Activated naive CD8-positive, alpha-beta T cell treated with anti-CD3 and anti-CD28 coated beads, Interleukin-2, amount 10 ng/mL, durations not matched to agents 7 days and 5 days (primary cell): ENCODE measurements at regions not wholly inside any gene's neighbourhood (a gene's known extent, or its start where the extent isn't known, plus 50 kb on each side); places are given as distances from the start of the nearest gene placed in this dataset.

Source experiments
- ATAC-seq: fragments of 150-1000 bp; cut with Tn5 transposase; one replicate; pipeline ENCODE4 v1.10.0; 2021; ENCODE audit warnings: low read depth, moderate library complexity
- POLR2A ChIA-PET: fragments of 350-600 bp; sonication (Branson Sonifier 250); formaldehyde crosslinking; loops from one replicate; lab custom pipeline; 2021; ENCODE audit warnings: antibody characterized with exemption; lab: Charles Lee
- DNase-seq: peaks from one replicate; pipeline ENCODE4 v3.0.0; 2021
- H3K27ac Mint-ChIP-seq: one replicate; pipeline ENCODE4 v1.8.0; 2022; ENCODE audit warnings: mild to moderate bottlenecking, mixed read lengths
- H3K27me3 Mint-ChIP-seq: one replicate; pipeline ENCODE4 v1.8.0; 2022; ENCODE audit warnings: mild to moderate bottlenecking, moderate library complexity, mixed read lengths
- H3K36me3 Mint-ChIP-seq: one replicate; pipeline ENCODE4 v1.8.0; 2021; ENCODE audit warnings: mild to moderate bottlenecking, mixed read lengths
- H3K4me1 Mint-ChIP-seq: one replicate; pipeline ENCODE4 v1.8.0; 2021; ENCODE audit warnings: mixed read lengths
- H3K4me3 Mint-ChIP-seq: one replicate; pipeline ENCODE4 v1.8.0; 2022; ENCODE audit warnings: mild to moderate bottlenecking, moderate library complexity, mixed read lengths
- H3K9me3 Mint-ChIP-seq: one replicate; pipeline ENCODE4 v1.8.0; 2021; ENCODE audit warnings: mixed read lengths

DNA sequence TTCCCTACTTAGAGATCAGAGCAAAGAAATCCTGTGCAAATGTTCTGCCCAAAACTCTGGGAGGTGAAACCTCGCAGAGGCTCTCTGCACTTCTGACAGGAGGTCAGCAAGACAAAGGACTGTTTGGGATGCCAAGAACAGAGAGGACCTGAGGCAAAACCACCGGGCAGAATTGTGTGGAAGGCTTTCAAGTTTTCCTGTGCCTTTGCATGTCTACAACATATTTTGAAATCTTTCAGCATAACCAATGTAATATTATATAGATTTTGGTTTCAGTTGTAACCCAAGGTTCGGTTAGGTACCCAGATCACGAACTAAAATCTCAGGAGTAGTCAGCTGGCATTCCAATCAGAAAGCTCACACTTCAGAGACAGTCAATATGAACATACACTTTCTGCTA, 99.4 kb upstream of the PLEKHA5 start:
- Mint-ChIP-seq H3K27ac (no peak overlapping the region), H3K36me3 (no peaks in the 10 kb centered on the region), H3K9me3 (peaks cover 6% of the 10 kb centered on the region), H3K4me3 (no peak overlapping the region), H3K4me1 (no peaks in the 10 kb centered on the region), H3K27me3 (peaks cover 2% of the 10 kb centered on the region)
- DNase-seq (no peak), ATAC-seq (no peak)
- POLR2A ChIA-PET = no interaction called here

DNA sequence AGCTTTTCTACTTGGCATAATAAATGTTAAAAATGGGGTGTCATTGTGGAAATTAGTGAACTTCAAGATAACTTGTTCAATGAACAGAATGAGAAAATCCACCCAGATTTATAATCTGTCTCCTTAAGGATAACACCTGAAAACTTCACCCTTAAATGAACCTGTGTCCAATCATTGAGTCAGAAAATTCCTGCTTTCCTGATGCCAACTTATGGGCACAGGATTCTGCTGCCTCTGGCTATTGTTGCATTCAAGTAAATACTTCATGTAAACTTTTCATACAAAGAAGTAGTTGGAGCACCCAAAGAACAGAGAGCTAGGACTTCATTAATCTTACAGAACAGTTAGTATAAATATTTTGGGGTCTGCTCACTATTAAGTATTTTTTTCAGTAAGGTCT, 98.9 kb upstream of the PLEKHA5 start:
- Mint-ChIP-seq H3K27ac (no peak overlapping the region), H3K4me1 (no peaks in the 10 kb centered on the region), H3K27me3 (peaks cover 2% of the 10 kb centered on the region), H3K36me3 (no peaks in the 10 kb centered on the region), H3K9me3 (peaks cover 6% of the 10 kb centered on the region), H3K4me3 (no peak overlapping the region)
- DNase-seq (no peak), ATAC-seq (no peak)
- POLR2A ChIA-PET = no interaction called here

DNA sequence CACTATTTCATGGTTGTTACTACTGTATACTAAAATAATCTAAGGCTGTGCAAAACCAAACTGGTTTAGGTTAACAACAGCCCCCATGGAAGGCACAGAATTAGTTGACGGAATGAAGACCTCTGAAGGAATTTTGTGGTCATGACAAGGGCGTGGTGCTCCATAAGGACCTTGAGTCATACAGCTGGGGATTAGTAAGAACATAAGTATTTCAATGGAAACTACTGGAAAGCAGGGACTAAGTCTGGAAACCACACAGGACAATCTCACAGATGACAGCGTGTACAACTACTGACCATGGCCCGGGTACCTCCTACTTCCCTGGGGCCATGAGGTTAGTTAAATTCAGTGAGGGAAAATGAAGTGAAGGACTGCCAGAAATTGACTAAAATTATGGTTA, 98.5 kb upstream of the PLEKHA5 start:
- peaks cover 2% of the 10 kb centered on the region for H3K27me3 Mint-ChIP-seq
- H3K9me3 Mint-ChIP-seq = peaks cover 6% of the 10 kb centered on the region
- no peak overlapping the region for H3K27ac Mint-ChIP-seq

GRCh38 chr12:19032826-19033225, 96.7 kb upstream of the PLEKHA5 start:
- no peaks in the 10 kb centered on the region for H3K36me3 Mint-ChIP-seq
- H3K4me1 Mint-ChIP-seq = no peaks in the 10 kb centered on the region
- peaks cover 6% of the 10 kb centered on the region for H3K9me3 Mint-ChIP-seq
- H3K4me3 Mint-ChIP-seq = no peak overlapping the region
- no peak for DNase-seq
- H3K27ac Mint-ChIP-seq = no peak overlapping the region
- H3K27me3 Mint-ChIP-seq = peaks cover 2% of the 10 kb centered on the region
- ATAC-seq = no peak
- POLR2A ChIA-PET = no interaction called here

More for the DNA sequence above, 98.5 kb upstream of the PLEKHA5 start:
- POLR2A ChIA-PET = no interaction called here
- DNase-seq (no peak), ATAC-seq (no peak)
- H3K4me3 Mint-ChIP-seq = no peak overlapping the region
- H3K36me3 Mint-ChIP-seq = no peaks in the 10 kb centered on the region
- no peaks in the 10 kb centered on the region for H3K4me1 Mint-ChIP-seq

- DNase-seq (no peak), ATAC-seq (no peak)
- Mint-ChIP-seq H3K4me3 (no peak overlapping the region), H3K4me1 (no peaks in the 10 kb centered on the region), H3K27ac (no peak overlapping the region), H3K27me3 (peaks cover 2% of the 10 kb centered on the region), H3K9me3 (peaks cover 6% of the 10 kb centered on the region), H3K36me3 (no peaks in the 10 kb centered on the region)
- POLR2A ChIA-PET = no interaction called here
These were observed 96.3 kb upstream of the PLEKHA5 start for GRCh38 chr12:19033244-19033643.

DNA sequence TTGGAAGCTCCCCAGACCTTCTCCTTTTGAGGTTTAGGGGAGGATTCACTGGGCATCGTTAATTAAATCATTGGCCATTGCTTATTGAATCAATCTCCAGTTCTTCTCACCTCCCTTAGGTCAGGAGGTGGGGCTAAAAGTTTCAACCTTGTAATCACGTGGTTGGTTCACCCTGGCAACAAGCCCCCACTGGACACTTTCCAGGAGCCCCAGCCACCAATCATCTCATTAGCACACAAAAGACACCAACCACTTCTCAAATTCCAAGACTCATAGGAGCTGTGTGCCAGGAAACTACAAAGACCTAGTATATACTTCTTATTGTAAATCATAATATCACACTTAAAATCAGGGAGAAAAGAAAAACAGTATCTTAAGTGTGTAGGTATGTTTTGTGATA, 94.6 kb upstream of the PLEKHA5 start:
- peaks cover 6% of the 10 kb centered on the region for H3K9me3 Mint-ChIP-seq
- no peak for DNase-seq
- no peak overlapping the region for H3K27ac Mint-ChIP-seq
- no peak for ATAC-seq
- peaks cover 6% of the 10 kb centered on the region for H3K27me3 Mint-ChIP-seq
- POLR2A ChIA-PET = no interaction called here
- no peak overlapping the region for H3K4me3 Mint-ChIP-seq
- H3K36me3 Mint-ChIP-seq = no peaks in the 10 kb centered on the region
- H3K4me1 Mint-ChIP-seq = no peaks in the 10 kb centered on the region

- POLR2A ChIA-PET = no interaction called here
- H3K36me3 Mint-ChIP-seq = no peaks in the 10 kb centered on the region
These were observed 94.0 kb upstream of the PLEKHA5 start for GRCh38 chr12:19035536-19035935.

GRCh38 chr12:19036673-19037357, 92.7 kb upstream of the PLEKHA5 start:
- peaks cover 6% of the 10 kb centered on the region for H3K9me3 Mint-ChIP-seq
- POLR2A ChIA-PET = no interaction called here
- no peaks in the 10 kb centered on the region for H3K4me1 Mint-ChIP-seq
- DNase-seq (no peak), ATAC-seq (no peak)
- peaks cover 4% of the 10 kb centered on the region for H3K27me3 Mint-ChIP-seq
- H3K27ac Mint-ChIP-seq = no peak overlapping the region
- no peak overlapping the region for H3K4me3 Mint-ChIP-seq
- no peaks in the 10 kb centered on the region for H3K36me3 Mint-ChIP-seq

More at GRCh38 chr12:19035536-19035935, 94.0 kb upstream of the PLEKHA5 start:
- ATAC-seq (no peak), DNase-seq (no peak)
- H3K4me3 Mint-ChIP-seq = no peak overlapping the region
- H3K4me1 Mint-ChIP-seq = no peaks in the 10 kb centered on the region
- H3K27ac Mint-ChIP-seq = no peak overlapping the region
- H3K27me3 Mint-ChIP-seq = peaks cover 4% of the 10 kb centered on the region
- peaks cover 6% of the 10 kb centered on the region for H3K9me3 Mint-ChIP-seq

DNA sequence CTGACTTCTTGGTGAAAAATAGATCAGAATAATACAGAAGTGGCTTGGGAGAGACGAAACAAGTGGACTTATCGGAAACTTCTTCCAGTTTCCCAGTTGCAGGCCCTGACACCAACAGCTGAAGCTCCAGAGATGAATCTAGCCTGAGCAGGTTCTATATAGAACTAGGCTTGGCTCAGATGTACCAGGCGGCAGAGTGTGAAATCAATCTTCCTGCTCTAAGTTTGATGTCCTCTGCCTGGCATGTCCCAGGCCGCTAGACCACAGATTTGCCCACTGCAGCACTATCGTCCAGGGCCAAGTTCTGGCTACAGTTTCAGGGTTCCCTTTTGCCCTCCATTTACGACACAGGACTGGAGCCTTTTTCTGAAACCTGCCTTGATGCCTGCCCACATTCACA, 91.3 kb upstream of the PLEKHA5 start:
- no peak for DNase-seq
- Mint-ChIP-seq H3K27me3 (peaks cover 6% of the 10 kb centered on the region), H3K9me3 (peaks cover 2% of the 10 kb centered on the region), H3K4me3 (no peak overlapping the region), H3K36me3 (no peaks in the 10 kb centered on the region), H3K4me1 (no peaks in the 10 kb centered on the region), H3K27ac (no peak overlapping the region)
- POLR2A ChIA-PET = no interaction called here
- ATAC-seq = no peak

- DNase-seq (no peak), ATAC-seq (no peak)
- Mint-ChIP-seq H3K9me3 (peaks cover 3% of the 10 kb centered on the region), H3K36me3 (no peaks in the 10 kb centered on the region), H3K27me3 (peaks cover 6% of the 10 kb centered on the region), H3K4me1 (no peaks in the 10 kb centered on the region), H3K27ac (no peak overlapping the region), H3K4me3 (no peak overlapping the region)
- POLR2A ChIA-PET = no interaction called here
These were observed 90.0 kb upstream of the PLEKHA5 start for GRCh38 chr12:19039515-19039914.

- ATAC-seq = no peak
- H3K4me1 Mint-ChIP-seq = no peaks in the 10 kb centered on the region
- no peak for DNase-seq
- H3K4me3 Mint-ChIP-seq = no peak overlapping the region
- peaks cover 6% of the 10 kb centered on the region for H3K27me3 Mint-ChIP-seq
- peaks cover 3% of the 10 kb centered on the region for H3K9me3 Mint-ChIP-seq
- POLR2A ChIA-PET = no interaction called here
- no peak overlapping the region for H3K27ac Mint-ChIP-seq
- H3K36me3 Mint-ChIP-seq = no peaks in the 10 kb centered on the region
These were observed 87.3 kb upstream of the PLEKHA5 start for GRCh38 chr12:19042221-19042620.

DNA sequence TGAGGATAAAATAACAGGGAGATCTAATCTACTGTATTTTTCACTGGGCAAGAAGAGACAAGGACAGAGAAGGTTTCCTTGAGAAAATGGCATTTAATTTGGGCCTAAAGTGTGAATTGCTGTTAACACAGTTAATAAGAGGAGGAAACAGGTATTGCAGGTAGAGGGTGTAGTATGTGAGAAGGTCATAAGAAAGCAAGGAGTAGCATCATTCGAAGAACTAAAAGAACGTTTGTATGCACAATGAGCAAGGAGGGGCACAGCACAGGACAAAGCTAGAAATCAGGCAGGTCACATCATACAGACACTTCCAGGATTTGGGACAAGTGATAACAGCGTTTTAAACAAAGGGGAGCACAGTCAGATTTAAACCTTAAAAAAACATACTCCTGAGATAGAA, 85.1 kb upstream of the PLEKHA5 start:
- Mint-ChIP-seq H3K27me3 (peaks cover 4% of the 10 kb centered on the region), H3K9me3 (peaks cover 3% of the 10 kb centered on the region), H3K36me3 (no peaks in the 10 kb centered on the region), H3K4me3 (no peak overlapping the region), H3K4me1 (no peaks in the 10 kb centered on the region), H3K27ac (no peak overlapping the region)
- POLR2A ChIA-PET = no interaction called here
- no peak for ATAC-seq
- no peak for DNase-seq

DNA sequence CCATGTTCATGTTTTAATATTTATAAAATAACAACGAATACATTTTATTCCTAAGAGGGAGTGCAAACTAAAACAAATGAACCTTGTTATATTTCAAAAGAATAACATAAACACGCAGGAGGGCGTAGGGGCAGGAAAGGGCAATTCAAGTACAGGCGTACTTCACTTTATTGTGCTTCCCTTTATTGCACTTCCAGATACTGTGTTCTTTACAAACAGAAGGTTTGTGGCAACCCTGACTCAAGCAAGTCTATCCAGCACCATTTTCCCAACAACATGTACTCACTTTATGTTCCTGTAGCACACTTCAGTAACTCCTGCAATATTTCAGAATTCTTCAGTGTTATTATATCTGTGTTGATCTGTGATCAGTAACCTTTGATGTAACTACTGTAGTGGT, 84.6 kb upstream of the PLEKHA5 start:
- H3K36me3 Mint-ChIP-seq = no peaks in the 10 kb centered on the region
- no peak overlapping the region for H3K27ac Mint-ChIP-seq
- H3K4me1 Mint-ChIP-seq = no peaks in the 10 kb centered on the region
- no peak for ATAC-seq
- no peak overlapping the region for H3K4me3 Mint-ChIP-seq
- POLR2A ChIA-PET = no interaction called here
- DNase-seq = no peak
- peaks cover 2% of the 10 kb centered on the region for H3K27me3 Mint-ChIP-seq
- peaks cover 3% of the 10 kb centered on the region for H3K9me3 Mint-ChIP-seq

- no peaks in the 10 kb centered on the region for H3K36me3 Mint-ChIP-seq
- ATAC-seq (no peak), DNase-seq (no peak)
- H3K4me3 Mint-ChIP-seq = no peak overlapping the region
- no peaks in the 10 kb centered on the region for H3K4me1 Mint-ChIP-seq
- H3K9me3 Mint-ChIP-seq = peaks cover 3% of the 10 kb centered on the region
- POLR2A ChIA-PET = no interaction called here
- H3K27me3 Mint-ChIP-seq = peaks cover 2% of the 10 kb centered on the region
- no peak overlapping the region for H3K27ac Mint-ChIP-seq
These were observed 84.1 kb upstream of the PLEKHA5 start for GRCh38 chr12:19045426-19045825.
